ENCODE measurements at regions not wholly inside any gene's neighbourhood (a gene's known extent, or its start where the extent isn't known, plus 50 kb on each side); places are given as distances from the start of the nearest gene placed in this dataset.

DNA sequence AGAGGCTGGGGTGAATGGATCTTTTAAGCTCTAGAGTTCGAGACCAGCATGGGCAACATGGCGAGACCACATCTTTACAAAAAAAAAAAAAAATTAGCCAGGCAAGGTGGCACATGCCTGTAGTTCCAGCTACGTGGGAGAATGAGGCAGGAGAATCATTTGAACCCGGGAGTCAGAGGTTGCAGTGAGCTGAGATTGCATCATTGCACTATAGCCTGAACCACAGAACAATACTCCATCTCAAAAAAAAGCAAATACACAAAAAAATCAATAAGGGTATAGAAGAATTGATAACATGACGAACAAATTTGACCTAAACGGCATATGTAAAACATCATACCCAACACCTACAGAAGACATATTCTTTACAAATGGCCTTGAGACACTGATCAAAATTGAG is 668.4 kb downstream of the MECOM start:
- DNase-seq (no peak), ATAC-seq (no peak)
- Mint-ChIP-seq H3K27ac (no peak overlapping the region), H3K27me3 (ENCODE audit: low read depth) (no peaks in the 10 kb centered on the region), H3K36me3 (ENCODE audit: low read depth) (no peaks in the 10 kb centered on the region), H3K4me1 (ENCODE audit: low read depth) (no peaks in the 10 kb centered on the region), H3K4me3 (no peak overlapping the region), H3K9me3 (ENCODE audit: insufficient read depth) (no peaks in the 10 kb centered on the region)
- CTCF ChIA-PET: no interaction called here
- POLR2A ChIA-PET: no interaction called here

DNA sequence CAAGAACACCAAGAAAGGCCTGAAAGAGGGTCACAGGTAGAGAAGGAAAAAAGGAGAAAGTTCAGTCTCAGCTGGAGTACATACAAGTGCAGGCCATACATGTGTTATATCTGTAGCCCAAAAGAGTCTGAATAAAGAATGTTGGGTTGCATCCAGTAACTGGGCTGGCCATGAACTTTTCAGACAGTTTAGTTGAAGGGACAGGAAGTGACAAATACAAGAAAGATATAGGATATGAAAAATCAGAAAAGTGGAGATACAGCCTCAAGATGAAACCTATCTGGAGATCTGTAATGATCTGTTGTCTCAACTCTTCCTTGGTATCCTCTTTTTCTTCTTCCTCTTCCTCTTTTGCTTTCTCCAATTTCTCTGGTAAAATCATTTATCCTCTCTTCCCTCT is 671.7 kb downstream of the MECOM start:
- H3K27me3 Mint-ChIP-seq (ENCODE audit: low read depth): no peaks in the 10 kb centered on the region
- no peaks in the 10 kb centered on the region for H3K4me1 Mint-ChIP-seq (ENCODE audit: low read depth)
- DNase-seq (no peak), ATAC-seq (no peak)
- CTCF ChIA-PET: no interaction called here
- H3K9me3 Mint-ChIP-seq (ENCODE audit: insufficient read depth): no peaks in the 10 kb centered on the region
- H3K4me3 Mint-ChIP-seq: no peak overlapping the region
- no peak overlapping the region for H3K27ac Mint-ChIP-seq
- no peaks in the 10 kb centered on the region for H3K36me3 Mint-ChIP-seq (ENCODE audit: low read depth)
- POLR2A ChIA-PET: no interaction called here

DNA sequence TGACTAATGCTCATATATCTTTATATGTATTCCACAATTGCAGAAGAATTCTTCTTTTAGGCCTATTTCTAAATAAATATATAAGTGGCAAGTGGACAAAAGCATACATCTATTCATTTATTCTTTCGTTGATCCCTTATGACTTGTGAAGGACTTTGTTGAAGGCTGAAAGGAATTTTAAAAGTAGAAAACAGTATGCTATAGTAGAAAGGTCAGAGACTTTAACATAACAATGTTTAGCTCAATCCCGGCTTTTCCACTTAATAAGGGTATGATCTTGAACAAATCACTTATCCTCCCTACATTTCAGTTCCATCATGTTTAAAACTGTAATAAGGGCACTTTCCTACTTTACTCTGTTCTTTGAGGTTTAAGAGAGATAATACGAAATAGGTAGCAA is 672.9 kb downstream of the MECOM start:
- H3K27me3 Mint-ChIP-seq (ENCODE audit: low read depth): no peaks in the 10 kb centered on the region
- H3K4me1 Mint-ChIP-seq (ENCODE audit: low read depth): no peaks in the 10 kb centered on the region
- no peak for ATAC-seq
- DNase-seq: no peak
- no peaks in the 10 kb centered on the region for H3K36me3 Mint-ChIP-seq (ENCODE audit: low read depth)
- H3K4me3 Mint-ChIP-seq: no peak overlapping the region
- H3K9me3 Mint-ChIP-seq (ENCODE audit: insufficient read depth): no peaks in the 10 kb centered on the region
- H3K27ac Mint-ChIP-seq: no peak overlapping the region
- ChIA-PET POLR2A (no interaction called here), CTCF (no interaction called here)

DNA sequence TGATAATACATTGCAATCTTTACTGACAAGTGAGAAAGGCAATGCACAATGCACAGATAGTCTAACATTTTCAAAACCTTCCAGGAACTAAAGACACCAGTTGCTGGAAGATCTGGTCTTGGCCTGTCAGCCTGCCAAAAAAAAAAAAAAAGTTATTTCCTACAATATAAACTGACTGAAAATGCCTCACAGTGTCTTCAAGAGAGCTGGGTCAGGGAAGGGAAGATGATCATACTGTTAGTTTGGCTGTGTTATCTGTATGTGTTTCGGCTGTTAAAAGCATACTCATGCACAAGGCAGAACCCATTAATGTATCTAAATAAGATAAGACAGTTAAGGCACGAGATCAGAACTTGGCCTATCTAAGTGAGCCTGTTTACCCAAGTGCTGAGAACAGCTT is 673.4 kb downstream of the MECOM start:
- ChIA-PET POLR2A (interaction anchor here (0.5 kb wide), 1 partner anchor 809 kb away, joined by 3 read pairs; no protein-coding TSS in a partner anchor), CTCF (no interaction called here)
- no peak overlapping the region for H3K4me3 Mint-ChIP-seq
- H3K27ac Mint-ChIP-seq: no peak overlapping the region
- no peak for ATAC-seq
- no peaks in the 10 kb centered on the region for H3K9me3 Mint-ChIP-seq (ENCODE audit: insufficient read depth)
- H3K36me3 Mint-ChIP-seq (ENCODE audit: low read depth): no peaks in the 10 kb centered on the region
- no peaks in the 10 kb centered on the region for H3K4me1 Mint-ChIP-seq (ENCODE audit: low read depth)
- no peak for DNase-seq
- H3K27me3 Mint-ChIP-seq (ENCODE audit: low read depth): no peaks in the 10 kb centered on the region

GRCh38 chr3:168989396-168989795 is 674.1 kb downstream of the MECOM start:
- DNase-seq (no peak), ATAC-seq (no peak)
- Mint-ChIP-seq H3K27ac (no peak overlapping the region), H3K4me1 (ENCODE audit: low read depth) (no peaks in the 10 kb centered on the region), H3K36me3 (ENCODE audit: low read depth) (no peaks in the 10 kb centered on the region), H3K27me3 (ENCODE audit: low read depth) (no peaks in the 10 kb centered on the region), H3K9me3 (ENCODE audit: insufficient read depth) (no peaks in the 10 kb centered on the region), H3K4me3 (no peak overlapping the region)
- CTCF ChIA-PET: no interaction called here
- POLR2A ChIA-PET: interaction anchor here (0.5 kb wide), 1 partner anchor 808 kb away, joined by 3 read pairs; no protein-coding TSS in a partner anchor

GRCh38 chr3:168988853-168989252 is 674.7 kb downstream of the MECOM start:
- Mint-ChIP-seq H3K27ac (no peak overlapping the region), H3K36me3 (ENCODE audit: low read depth) (no peaks in the 10 kb centered on the region), H3K4me1 (ENCODE audit: low read depth) (no peaks in the 10 kb centered on the region), H3K9me3 (ENCODE audit: insufficient read depth) (no peaks in the 10 kb centered on the region), H3K27me3 (ENCODE audit: low read depth) (no peaks in the 10 kb centered on the region), H3K4me3 (no peak overlapping the region)
- ChIA-PET CTCF (no interaction called here), POLR2A (no interaction called here)
- ATAC-seq (no peak), DNase-seq (no peak)

DNA sequence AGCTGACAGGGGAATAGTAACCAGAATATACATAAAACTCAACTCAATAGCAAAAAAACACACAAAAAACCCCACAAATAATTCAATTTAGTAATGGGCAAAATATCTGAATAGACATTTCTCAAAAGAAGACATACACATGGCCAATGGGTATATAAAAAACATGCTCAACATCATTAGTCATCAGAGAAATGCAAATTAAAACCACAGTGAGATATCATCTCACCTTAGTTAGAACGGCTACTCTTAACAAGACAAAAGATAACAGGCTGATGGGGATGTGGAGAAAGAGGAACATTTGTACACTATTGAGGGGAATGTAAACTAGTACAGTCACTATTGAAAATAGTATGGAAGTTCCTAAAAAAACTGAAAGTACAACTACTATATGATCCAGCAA is 678.6 kb downstream of the MECOM start:
- H3K4me3 Mint-ChIP-seq: no peak overlapping the region
- no peaks in the 10 kb centered on the region for H3K9me3 Mint-ChIP-seq (ENCODE audit: insufficient read depth)
- ChIA-PET CTCF (no interaction called here), POLR2A (no interaction called here)
- no peaks in the 10 kb centered on the region for H3K36me3 Mint-ChIP-seq (ENCODE audit: low read depth)
- no peak overlapping the region for H3K27ac Mint-ChIP-seq
- ATAC-seq (no peak), DNase-seq (no peak)
- H3K27me3 Mint-ChIP-seq (ENCODE audit: low read depth): no peaks in the 10 kb centered on the region
- no peaks in the 10 kb centered on the region for H3K4me1 Mint-ChIP-seq (ENCODE audit: low read depth)

- POLR2A ChIA-PET: no interaction called here
- H3K9me3 Mint-ChIP-seq (ENCODE audit: insufficient read depth): no peaks in the 10 kb centered on the region
- DNase-seq (no peak), ATAC-seq (no peak)
- H3K4me1 Mint-ChIP-seq (ENCODE audit: low read depth): no peaks in the 10 kb centered on the region
- no peak overlapping the region for H3K4me3 Mint-ChIP-seq
- CTCF ChIA-PET: no interaction called here
- H3K27me3 Mint-ChIP-seq (ENCODE audit: low read depth): no peaks in the 10 kb centered on the region
- no peak overlapping the region for H3K27ac Mint-ChIP-seq
- no peaks in the 10 kb centered on the region for H3K36me3 Mint-ChIP-seq (ENCODE audit: low read depth)
Measured at GRCh38 chr3:168983046-168983445, 680.5 kb downstream of the MECOM start.

DNA sequence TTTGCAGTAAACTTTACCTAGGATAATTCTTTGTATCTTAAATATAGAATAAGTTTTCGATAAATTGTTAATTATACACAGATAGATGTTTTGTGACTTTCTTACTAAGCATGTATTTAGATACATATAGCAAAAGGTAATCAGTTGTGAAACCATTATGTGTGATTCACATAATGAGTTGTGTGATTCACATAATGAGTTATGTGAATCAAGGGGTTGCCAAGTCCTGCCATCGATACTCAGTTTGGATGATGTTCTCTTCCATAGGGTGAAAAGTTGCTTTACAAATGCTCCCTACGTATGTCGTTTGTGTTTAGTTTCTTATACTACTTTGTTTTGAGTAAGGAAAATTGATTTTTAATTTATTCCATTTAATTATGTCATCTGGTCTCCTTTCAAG is 682.1 kb downstream of the MECOM start:
- Mint-ChIP-seq H3K36me3 (ENCODE audit: low read depth) (no peaks in the 10 kb centered on the region), H3K4me1 (ENCODE audit: low read depth) (no peaks in the 10 kb centered on the region), H3K27me3 (ENCODE audit: low read depth) (no peaks in the 10 kb centered on the region), H3K4me3 (no peak overlapping the region), H3K27ac (no peak overlapping the region), H3K9me3 (ENCODE audit: insufficient read depth) (no peaks in the 10 kb centered on the region)
- DNase-seq (no peak), ATAC-seq (no peak)
- ChIA-PET CTCF (no interaction called here), POLR2A (no interaction called here)

GRCh38 chr3:168977716-168978374 is 685.7 kb downstream of the MECOM start:
- DNase-seq (no peak), ATAC-seq (no peak)
- POLR2A ChIA-PET: no interaction called here
- Mint-ChIP-seq H3K4me1 (ENCODE audit: low read depth) (no peaks in the 10 kb centered on the region), H3K4me3 (no peak overlapping the region), H3K36me3 (ENCODE audit: low read depth) (no peaks in the 10 kb centered on the region), H3K27me3 (ENCODE audit: low read depth) (no peaks in the 10 kb centered on the region), H3K27ac (no peak overlapping the region), H3K9me3 (ENCODE audit: insufficient read depth) (no peaks in the 10 kb centered on the region)
- CTCF ChIA-PET: no interaction called here

GRCh38 chr3:168976969-168977368 is 686.5 kb downstream of the MECOM start:
- ChIA-PET CTCF (no interaction called here), POLR2A (no interaction called here)

DNA sequence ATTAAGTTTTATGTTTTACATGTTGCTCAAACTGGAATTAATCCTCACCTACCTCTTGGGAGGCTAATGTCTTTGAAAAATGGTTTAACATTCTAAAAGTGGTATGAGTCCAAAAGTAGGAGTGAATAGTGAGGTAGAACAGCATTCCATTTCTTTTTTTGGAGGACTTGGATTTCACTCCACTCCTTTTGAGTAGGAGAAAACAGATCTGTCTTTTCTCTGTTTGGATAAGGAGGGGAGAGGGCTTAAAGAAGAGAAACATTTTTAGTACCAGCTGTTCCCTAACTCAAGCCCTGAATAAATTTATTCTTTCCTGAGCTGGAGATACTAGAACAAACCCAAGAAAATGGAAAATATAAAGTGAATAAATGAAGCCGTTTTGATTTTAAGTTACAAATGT is 687.9 kb downstream of the MECOM start:
- H3K4me1 Mint-ChIP-seq (ENCODE audit: low read depth): no peaks in the 10 kb centered on the region

More at GRCh38 chr3:168976969-168977368, 686.5 kb downstream of the MECOM start:
- H3K27me3 Mint-ChIP-seq (ENCODE audit: low read depth): no peaks in the 10 kb centered on the region
- H3K4me1 Mint-ChIP-seq (ENCODE audit: low read depth): no peaks in the 10 kb centered on the region
- H3K27ac Mint-ChIP-seq: no peak overlapping the region
- H3K36me3 Mint-ChIP-seq (ENCODE audit: low read depth): no peaks in the 10 kb centered on the region
- ATAC-seq (no peak), DNase-seq (no peak)
- no peaks in the 10 kb centered on the region for H3K9me3 Mint-ChIP-seq (ENCODE audit: insufficient read depth)
- no peak overlapping the region for H3K4me3 Mint-ChIP-seq

GRCh38 chr3:168974617-168975403 is 688.7 kb downstream of the MECOM start:
- DNase-seq (no peak), ATAC-seq (no peak)
- H3K27ac Mint-ChIP-seq: no peak overlapping the region
- ChIA-PET POLR2A (no interaction called here), CTCF (no interaction called here)
- no peaks in the 10 kb centered on the region for H3K4me1 Mint-ChIP-seq (ENCODE audit: low read depth)
- no peaks in the 10 kb centered on the region for H3K27me3 Mint-ChIP-seq (ENCODE audit: low read depth)
- H3K36me3 Mint-ChIP-seq (ENCODE audit: low read depth): no peaks in the 10 kb centered on the region
- H3K9me3 Mint-ChIP-seq (ENCODE audit: insufficient read depth): no peaks in the 10 kb centered on the region
- no peak overlapping the region for H3K4me3 Mint-ChIP-seq

More for the DNA sequence above, 687.9 kb downstream of the MECOM start:
- DNase-seq: no peak
- Mint-ChIP-seq H3K9me3 (ENCODE audit: insufficient read depth) (no peaks in the 10 kb centered on the region), H3K36me3 (ENCODE audit: low read depth) (no peaks in the 10 kb centered on the region), H3K27ac (no peak overlapping the region), H3K4me3 (no peak overlapping the region), H3K27me3 (ENCODE audit: low read depth) (no peaks in the 10 kb centered on the region)
- ChIA-PET POLR2A (no interaction called here), CTCF (no interaction called here)
- ATAC-seq: no peak

All from activated CD8-positive, alpha-beta T cell treated with anti-CD3 and anti-CD28 coated beads, Interleukin-2, amount 10 ng/mL, durations not matched to agents 7 days and 5 days (primary cell).